ENCODE measurements at regions not wholly inside any gene's neighbourhood (a gene's known extent, or its start where the extent isn't known, plus 50 kb on each side); places are given as distances from the start of the nearest gene placed in this dataset.

DNA sequence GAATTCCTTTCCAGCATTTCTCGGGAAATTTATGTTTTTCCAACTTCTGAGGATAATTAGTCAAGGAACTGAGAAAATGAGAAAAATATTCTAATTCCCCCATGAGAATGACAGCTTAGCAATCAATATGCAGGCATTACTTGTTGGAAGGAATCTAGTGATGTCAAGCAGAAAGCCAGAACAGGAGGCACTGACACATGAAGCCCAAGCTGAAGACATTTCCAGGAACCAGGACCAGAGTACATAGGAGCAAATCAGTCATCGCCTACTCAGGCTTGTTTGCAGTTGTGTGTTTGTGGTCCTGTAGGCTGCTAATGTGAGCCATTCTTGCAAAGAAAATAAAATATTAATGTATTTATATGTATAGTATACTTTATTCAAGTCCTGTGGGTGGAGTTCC is 89.7 kb downstream of the SALL1 start (continued):
- TF ChIP-seq, protein P1, sequence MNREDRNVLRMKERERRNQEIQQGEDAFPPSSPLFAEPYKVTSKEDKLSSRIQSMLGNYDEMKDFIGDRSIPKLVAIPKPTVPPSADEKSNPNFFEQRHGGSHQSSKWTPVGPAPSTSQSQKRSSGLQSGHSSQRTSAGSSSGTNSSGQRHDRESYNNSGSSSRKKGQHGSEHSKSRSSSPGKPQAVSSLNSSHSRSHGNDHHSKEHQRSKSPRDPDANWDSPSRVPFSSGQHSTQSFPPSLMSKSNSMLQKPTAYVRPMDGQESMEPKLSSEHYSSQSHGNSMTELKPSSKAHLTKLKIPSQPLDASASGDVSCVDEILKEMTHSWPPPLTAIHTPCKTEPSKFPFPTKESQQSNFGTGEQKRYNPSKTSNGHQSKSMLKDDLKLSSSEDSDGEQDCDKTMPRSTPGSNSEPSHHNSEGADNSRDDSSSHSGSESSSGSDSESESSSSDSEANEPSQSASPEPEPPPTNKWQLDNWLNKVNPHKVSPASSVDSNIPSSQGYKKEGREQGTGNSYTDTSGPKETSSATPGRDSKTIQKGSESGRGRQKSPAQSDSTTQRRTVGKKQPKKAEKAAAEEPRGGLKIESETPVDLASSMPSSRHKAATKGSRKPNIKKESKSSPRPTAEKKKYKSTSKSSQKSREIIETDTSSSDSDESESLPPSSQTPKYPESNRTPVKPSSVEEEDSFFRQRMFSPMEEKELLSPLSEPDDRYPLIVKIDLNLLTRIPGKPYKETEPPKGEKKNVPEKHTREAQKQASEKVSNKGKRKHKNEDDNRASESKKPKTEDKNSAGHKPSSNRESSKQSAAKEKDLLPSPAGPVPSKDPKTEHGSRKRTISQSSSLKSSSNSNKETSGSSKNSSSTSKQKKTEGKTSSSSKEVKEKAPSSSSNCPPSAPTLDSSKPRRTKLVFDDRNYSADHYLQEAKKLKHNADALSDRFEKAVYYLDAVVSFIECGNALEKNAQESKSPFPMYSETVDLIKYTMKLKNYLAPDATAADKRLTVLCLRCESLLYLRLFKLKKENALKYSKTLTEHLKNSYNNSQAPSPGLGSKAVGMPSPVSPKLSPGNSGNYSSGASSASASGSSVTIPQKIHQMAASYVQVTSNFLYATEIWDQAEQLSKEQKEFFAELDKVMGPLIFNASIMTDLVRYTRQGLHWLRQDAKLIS (CRISPR knock-in tag; IDR thresholded peaks at IDR 0.05; ENCODE audit: borderline replicate concordance), result no peak
- TF ChIP-seq GRHL2 (CRISPR knock-in tag; IDR thresholded peaks at IDR 0.05; ENCODE audit: insufficient replicate concordance, severe bottlenecking) (no peak), TEAD4 (CRISPR knock-in tag; IDR thresholded peaks at IDR 0.05) (no peak), FOXJ3 (CRISPR knock-in tag; IDR thresholded peaks at IDR 0.05; ENCODE audit: borderline replicate concordance) (no peak), NR1H2 (CRISPR knock-in tag; IDR thresholded peaks at IDR 0.05) (no peak), GABPB1 (CRISPR knock-in tag; IDR thresholded peaks at IDR 0.05) (no peak), KAT7 (CRISPR knock-in tag; IDR thresholded peaks at IDR 0.05; ENCODE audit: borderline replicate concordance) (no peak), AR (CRISPR knock-in tag; IDR thresholded peaks at IDR 0.05) (no peak), SMAD4 (CRISPR knock-in tag; IDR thresholded peaks at IDR 0.05) (no peak), FOXP1 (CRISPR knock-in tag; IDR thresholded peaks at IDR 0.05; ENCODE audit: borderline replicate concordance) (no peak), RELA (CRISPR knock-in tag; IDR thresholded peaks at IDR 0.05; ENCODE audit: borderline replicate concordance) (no peak)
- TF ChIP-seq, protein P2, sequence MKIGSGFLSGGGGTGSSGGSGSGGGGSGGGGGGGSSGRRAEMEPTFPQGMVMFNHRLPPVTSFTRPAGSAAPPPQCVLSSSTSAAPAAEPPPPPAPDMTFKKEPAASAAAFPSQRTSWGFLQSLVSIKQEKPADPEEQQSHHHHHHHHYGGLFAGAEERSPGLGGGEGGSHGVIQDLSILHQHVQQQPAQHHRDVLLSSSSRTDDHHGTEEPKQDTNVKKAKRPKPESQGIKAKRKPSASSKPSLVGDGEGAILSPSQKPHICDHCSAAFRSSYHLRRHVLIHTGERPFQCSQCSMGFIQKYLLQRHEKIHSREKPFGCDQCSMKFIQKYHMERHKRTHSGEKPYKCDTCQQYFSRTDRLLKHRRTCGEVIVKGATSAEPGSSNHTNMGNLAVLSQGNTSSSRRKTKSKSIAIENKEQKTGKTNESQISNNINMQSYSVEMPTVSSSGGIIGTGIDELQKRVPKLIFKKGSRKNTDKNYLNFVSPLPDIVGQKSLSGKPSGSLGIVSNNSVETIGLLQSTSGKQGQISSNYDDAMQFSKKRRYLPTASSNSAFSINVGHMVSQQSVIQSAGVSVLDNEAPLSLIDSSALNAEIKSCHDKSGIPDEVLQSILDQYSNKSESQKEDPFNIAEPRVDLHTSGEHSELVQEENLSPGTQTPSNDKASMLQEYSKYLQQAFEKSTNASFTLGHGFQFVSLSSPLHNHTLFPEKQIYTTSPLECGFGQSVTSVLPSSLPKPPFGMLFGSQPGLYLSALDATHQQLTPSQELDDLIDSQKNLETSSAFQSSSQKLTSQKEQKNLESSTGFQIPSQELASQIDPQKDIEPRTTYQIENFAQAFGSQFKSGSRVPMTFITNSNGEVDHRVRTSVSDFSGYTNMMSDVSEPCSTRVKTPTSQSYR (CRISPR knock-in tag; IDR thresholded peaks at IDR 0.05), result no peak

GRCh38 chr16:51057969-51058337 is 93.1 kb downstream of the SALL1 start:
- Mint-ChIP-seq H3K36me3 (no peaks in the 10 kb centered on the region), H3K27me3 (ENCODE audit: low read depth) (peaks cover 4% of the 10 kb centered on the region; the same call in 1 of the 2 replicates), H3K27ac (no peak overlapping the region), H3K4me1 (peaks cover 12% of the 10 kb centered on the region), H3K4me3 (no peak overlapping the region), H3K9me3 (peaks cover 3% of the 10 kb centered on the region; the same call in 1 of the 2 replicates)
- DNase-seq (ENCODE audit: low spot score) (no peak), ATAC-seq (no peak)
- ChIA-PET CTCF (no interaction called here), POLR2A (no interaction called here)
- TF ChIP-seq USF1 (CRISPR knock-in tag; IDR thresholded peaks at IDR 0.05), result no peak

Data from WTC11 (cell line).